ENCODE measurements at regions not wholly inside any gene's neighbourhood (a gene's known extent, or its start where the extent isn't known, plus 50 kb on each side); places are given as distances from the start of the nearest gene placed in this dataset.

DNA sequence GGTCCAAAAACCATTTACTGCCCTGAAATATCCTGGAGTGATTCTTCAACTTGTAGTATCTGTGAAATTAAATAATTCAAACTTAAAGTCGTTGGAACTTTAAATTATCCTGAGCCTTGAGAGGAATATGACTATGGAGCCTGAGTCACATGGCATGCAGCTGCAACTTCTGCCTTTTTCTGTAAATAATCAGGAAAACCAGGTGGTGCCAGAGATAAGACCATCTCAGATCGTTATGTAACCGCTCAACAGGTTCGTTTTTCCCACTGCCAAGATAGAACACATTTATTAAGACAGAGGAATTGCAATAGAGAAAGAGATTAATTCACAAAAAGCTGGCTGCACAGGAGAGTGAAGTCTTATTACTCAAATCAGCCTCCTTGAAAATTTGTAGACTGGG is 876.5 kb downstream of the SUCLG1 start:
- TF ChIP-seq, protein P1, sequence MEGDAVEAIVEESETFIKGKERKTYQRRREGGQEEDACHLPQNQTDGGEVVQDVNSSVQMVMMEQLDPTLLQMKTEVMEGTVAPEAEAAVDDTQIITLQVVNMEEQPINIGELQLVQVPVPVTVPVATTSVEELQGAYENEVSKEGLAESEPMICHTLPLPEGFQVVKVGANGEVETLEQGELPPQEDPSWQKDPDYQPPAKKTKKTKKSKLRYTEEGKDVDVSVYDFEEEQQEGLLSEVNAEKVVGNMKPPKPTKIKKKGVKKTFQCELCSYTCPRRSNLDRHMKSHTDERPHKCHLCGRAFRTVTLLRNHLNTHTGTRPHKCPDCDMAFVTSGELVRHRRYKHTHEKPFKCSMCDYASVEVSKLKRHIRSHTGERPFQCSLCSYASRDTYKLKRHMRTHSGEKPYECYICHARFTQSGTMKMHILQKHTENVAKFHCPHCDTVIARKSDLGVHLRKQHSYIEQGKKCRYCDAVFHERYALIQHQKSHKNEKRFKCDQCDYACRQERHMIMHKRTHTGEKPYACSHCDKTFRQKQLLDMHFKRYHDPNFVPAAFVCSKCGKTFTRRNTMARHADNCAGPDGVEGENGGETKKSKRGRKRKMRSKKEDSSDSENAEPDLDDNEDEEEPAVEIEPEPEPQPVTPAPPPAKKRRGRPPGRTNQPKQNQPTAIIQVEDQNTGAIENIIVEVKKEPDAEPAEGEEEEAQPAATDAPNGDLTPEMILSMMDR (conservative IDR thresholded peaks at IDR 0.05; ENCODE audit: low read length), result no peak
- TF ChIP-seq EZH2phosphoT487 (IDR thresholded peaks at IDR 0.05; ENCODE audit: borderline replicate concordance), result no peak

Measured in Loucy (cell line).